ENCODE measurements at regions not wholly inside any gene's neighbourhood (a gene's known extent, or its start where the extent isn't known, plus 50 kb on each side); places are given as distances from the start of the nearest gene placed in this dataset.

- H3K27ac ChIP-seq = no peak overlapping the region
- H3K9me3 ChIP-seq (ENCODE audit: low read depth) = no peaks in the 10 kb centered on the region
- no peak overlapping the region for H3K4me3 ChIP-seq
- TF ChIP-seq, protein P1, sequence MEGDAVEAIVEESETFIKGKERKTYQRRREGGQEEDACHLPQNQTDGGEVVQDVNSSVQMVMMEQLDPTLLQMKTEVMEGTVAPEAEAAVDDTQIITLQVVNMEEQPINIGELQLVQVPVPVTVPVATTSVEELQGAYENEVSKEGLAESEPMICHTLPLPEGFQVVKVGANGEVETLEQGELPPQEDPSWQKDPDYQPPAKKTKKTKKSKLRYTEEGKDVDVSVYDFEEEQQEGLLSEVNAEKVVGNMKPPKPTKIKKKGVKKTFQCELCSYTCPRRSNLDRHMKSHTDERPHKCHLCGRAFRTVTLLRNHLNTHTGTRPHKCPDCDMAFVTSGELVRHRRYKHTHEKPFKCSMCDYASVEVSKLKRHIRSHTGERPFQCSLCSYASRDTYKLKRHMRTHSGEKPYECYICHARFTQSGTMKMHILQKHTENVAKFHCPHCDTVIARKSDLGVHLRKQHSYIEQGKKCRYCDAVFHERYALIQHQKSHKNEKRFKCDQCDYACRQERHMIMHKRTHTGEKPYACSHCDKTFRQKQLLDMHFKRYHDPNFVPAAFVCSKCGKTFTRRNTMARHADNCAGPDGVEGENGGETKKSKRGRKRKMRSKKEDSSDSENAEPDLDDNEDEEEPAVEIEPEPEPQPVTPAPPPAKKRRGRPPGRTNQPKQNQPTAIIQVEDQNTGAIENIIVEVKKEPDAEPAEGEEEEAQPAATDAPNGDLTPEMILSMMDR (IDR thresholded peaks at IDR 0.05; ENCODE audit: low read depth, low read length) = no peak
- H3K4me1 ChIP-seq (ENCODE audit: low read depth) = no peaks in the 10 kb centered on the region
- no peaks in the 10 kb centered on the region for H3K27me3 ChIP-seq
- no peaks in the 10 kb centered on the region for H3K36me3 ChIP-seq
- no peak for DNase-seq (ENCODE audit: low read depth in 1 of 2, low spot score in 1 of 2)
These were observed 187.2 kb downstream of the MEX3B start for GRCh38 chr15:81858586-81858985.

DNA sequence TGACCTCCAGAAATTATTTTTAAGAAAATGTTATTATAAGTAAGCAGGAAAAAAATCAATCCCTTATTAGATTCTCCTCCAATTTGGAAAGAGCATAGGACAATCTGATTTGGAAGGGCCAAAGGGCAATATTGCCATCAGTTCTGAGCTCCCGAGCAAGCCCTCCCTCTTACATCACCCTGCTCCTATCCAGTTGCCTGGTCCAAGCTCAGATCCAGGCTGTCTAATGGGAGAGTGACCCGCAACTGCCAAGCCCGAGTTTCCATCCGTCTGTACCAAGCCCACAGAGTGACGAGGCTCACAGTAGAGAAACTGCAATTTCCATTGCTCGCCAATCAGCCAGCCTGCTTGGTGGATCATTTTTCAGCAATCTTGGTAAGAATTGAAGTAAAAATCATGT lies 187.7 kb downstream of the MEX3B start:
- no peaks in the 10 kb centered on the region for H3K9me3 ChIP-seq (ENCODE audit: low read depth)
- no peaks in the 10 kb centered on the region for H3K4me1 ChIP-seq (ENCODE audit: low read depth)
- H3K36me3 ChIP-seq = no peaks in the 10 kb centered on the region
- no peak overlapping the region for H3K27ac ChIP-seq
- no peaks in the 10 kb centered on the region for H3K27me3 ChIP-seq
- TF ChIP-seq, protein P1 (IDR thresholded peaks at IDR 0.05; ENCODE audit: low read depth, low read length) = no peak
- H3K4me3 ChIP-seq = no peak overlapping the region
- DNase-seq (ENCODE audit: low read depth in 1 of 2, low spot score in 1 of 2) = no peak

GRCh38 chr15:81856634-81857026 lies 189.2 kb downstream of the MEX3B start:
- H3K9me3 ChIP-seq (ENCODE audit: low read depth) = no peaks in the 10 kb centered on the region
- DNase-seq (ENCODE audit: low read depth in 1 of 2, low spot score in 1 of 2) = no peak
- H3K4me1 ChIP-seq (ENCODE audit: low read depth) = no peaks in the 10 kb centered on the region
- H3K4me3 ChIP-seq = no peak overlapping the region
- H3K27ac ChIP-seq = no peak overlapping the region
- TF ChIP-seq, protein P1 (IDR thresholded peaks at IDR 0.05; ENCODE audit: low read depth, low read length) = no peak
- H3K36me3 ChIP-seq = no peaks in the 10 kb centered on the region
- H3K27me3 ChIP-seq = no peaks in the 10 kb centered on the region

DNA sequence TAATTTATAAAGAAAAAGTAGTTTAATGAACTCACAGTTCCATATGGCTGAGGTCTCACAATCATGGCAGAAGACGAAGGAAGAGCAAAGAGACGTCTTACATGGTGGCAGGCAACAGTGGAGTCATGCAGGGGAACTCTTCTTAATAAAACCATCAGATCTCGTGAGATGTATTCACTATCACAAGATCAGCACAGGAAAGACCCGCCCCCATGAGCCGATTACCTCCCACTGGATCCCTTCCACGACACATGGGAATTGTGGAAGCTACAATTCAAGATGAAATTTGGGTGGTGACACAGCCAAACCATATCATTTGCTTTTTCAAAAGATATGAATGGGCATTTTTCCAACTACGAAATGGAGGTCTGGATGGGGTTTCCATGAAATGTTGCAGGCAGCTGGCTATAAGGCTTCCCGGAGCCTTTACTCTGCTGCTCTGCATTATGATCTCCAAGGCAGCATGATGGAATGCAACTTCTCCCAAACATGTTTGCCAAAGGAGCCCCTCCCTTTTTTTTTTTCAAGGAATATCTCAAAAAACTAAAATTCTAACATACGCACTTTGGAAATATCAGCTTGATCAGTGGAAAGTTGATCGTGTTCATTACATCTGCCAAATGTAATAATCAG lies 189.7 kb downstream of the MEX3B start:
- no peak for DNase-seq (ENCODE audit: low read depth in 1 of 2, low spot score in 1 of 2)

DNA sequence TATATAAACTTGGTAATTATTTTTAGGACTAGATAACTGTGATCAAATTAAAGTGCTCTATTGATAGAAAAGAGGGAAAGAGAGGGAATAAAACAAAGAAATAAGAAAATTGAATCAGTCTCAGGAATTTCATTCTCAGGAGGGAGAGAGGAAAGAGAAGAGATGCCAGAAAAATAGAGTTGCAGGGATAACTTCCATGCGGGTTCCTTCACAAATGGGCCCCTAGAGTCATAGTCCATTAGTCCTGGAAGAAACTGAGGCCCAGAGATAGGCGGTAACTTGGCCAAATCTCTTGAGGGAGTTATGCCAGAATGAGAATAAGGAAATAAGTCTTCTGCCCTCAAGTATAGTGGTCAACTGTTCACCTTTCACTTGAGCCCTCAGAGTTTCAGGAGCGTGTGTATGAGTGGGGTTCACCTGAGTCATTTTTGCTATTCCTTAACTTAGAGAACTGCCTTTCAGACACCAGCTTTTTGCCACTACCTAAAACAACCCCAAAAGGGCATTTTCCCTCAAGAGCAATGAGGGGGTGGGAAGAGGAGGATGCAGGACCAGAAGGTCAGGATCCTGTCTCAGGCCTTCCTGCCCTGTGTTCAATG lies 192.6 kb downstream of the MEX3B start:
- TF ChIP-seq, protein P1 (IDR thresholded peaks at IDR 0.05; ENCODE audit: low read depth, low read length) = no peak
- Histone ChIP-seq H3K4me1 (ENCODE audit: low read depth) (no peaks in the 10 kb centered on the region), H3K27me3 (no peaks in the 10 kb centered on the region), H3K27ac (no peak overlapping the region), H3K9me3 (ENCODE audit: low read depth) (no peaks in the 10 kb centered on the region), H3K4me3 (no peak overlapping the region), H3K36me3 (no peaks in the 10 kb centered on the region)
- no peak for DNase-seq (ENCODE audit: low read depth in 1 of 2, low spot score in 1 of 2)

More for the DNA sequence above, 189.7 kb downstream of the MEX3B start:
- no peaks in the 10 kb centered on the region for H3K4me1 ChIP-seq (ENCODE audit: low read depth)
- no peaks in the 10 kb centered on the region for H3K27me3 ChIP-seq
- H3K9me3 ChIP-seq (ENCODE audit: low read depth) = no peaks in the 10 kb centered on the region
- H3K27ac ChIP-seq = no peak overlapping the region
- TF ChIP-seq, protein P1 (IDR thresholded peaks at IDR 0.05; ENCODE audit: low read depth, low read length) = no peak
- H3K4me3 ChIP-seq = no peak overlapping the region
- H3K36me3 ChIP-seq = no peaks in the 10 kb centered on the region

Measured in cardiac muscle cell (in vitro differentiated cells and primary cell).